GM12801 (cell line): ENCODE measurements at regions not wholly inside any gene's neighbourhood (a gene's known extent, or its start where the extent isn't known, plus 50 kb on each side); places are given as distances from the start of the nearest gene placed in this dataset.

Experiments used
- CTCF ChIP-seq: IDR thresholded peaks from one replicate; pipeline ENCODE4 v1.5.1; 2011; ENCODE audit warnings: control low read depth; ENCODE audit not compliant: insufficient read length; ENCODE audit errors: extremely low read depth

GRCh38 chr4:66647476-66647875 lies 897.8 kb downstream of the CENPC start:
- no peak for TF ChIP-seq CTCF

GRCh38 chr4:66640233-66640990 lies 904.9 kb downstream of the CENPC start:
- no peak for TF ChIP-seq CTCF

- no peak for TF ChIP-seq CTCF
Observed at GRCh38 chr4:66639361-66639760, 905.9 kb downstream of the CENPC start.

- no peak for TF ChIP-seq CTCF
Observed at GRCh38 chr4:66636349-66636748, 909.0 kb downstream of the CENPC start.

- no peak for TF ChIP-seq CTCF
Observed at GRCh38 chr4:66633477-66633876, 911.8 kb downstream of the CENPC start.

- TF ChIP-seq CTCF: no peak
Observed at GRCh38 chr4:66629927-66630326, 915.4 kb downstream of the CENPC start.

- TF ChIP-seq CTCF: no peak
Observed at GRCh38 chr4:66628146-66628545, 917.2 kb downstream of the CENPC start.

- no peak for TF ChIP-seq CTCF
Observed at GRCh38 chr4:66625480-66625879, 919.8 kb downstream of the CENPC start.
